ENCODE measurements at regions not wholly inside any gene's neighbourhood (a gene's known extent, or its start where the extent isn't known, plus 50 kb on each side); places are given as distances from the start of the nearest gene placed in this dataset.

DNA sequence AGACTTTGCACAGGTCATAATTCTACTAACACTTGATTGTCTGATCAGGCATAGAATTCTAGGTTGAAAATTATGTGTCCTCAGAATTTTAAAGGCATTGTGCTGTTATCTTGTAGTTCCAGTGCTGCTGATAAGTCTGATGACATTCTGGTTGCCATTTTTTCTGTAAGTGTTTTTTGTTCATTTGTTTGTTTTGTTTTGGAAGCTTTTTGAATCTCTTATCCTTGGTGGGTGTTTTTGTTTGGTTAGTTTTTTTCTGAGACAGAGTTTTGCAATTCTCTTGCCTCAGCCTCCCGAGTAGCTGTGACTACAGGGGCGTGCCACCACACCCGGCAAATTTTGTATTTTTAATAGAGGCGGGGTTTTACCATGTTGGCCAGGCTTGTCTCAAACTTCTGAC lies 178.9 kb downstream of the CCDC71L start:
- ChIA-PET POLR2A (no interaction called here), CTCF (ENCODE audit: low intra/inter-chr PET ratio, low total read pairs) (no interaction called here)
- intact Hi-C loops (cut with micrococcal nuclease; ENCODE audit: unreplicated experiment) (no loop called here), in situ Hi-C loops (cut with HindIII; ENCODE audit: extremely low pct_ligation_motif_present, low pct_unique_long_range_greater_than_20kb) (no loop called here)
- no peaks in the 10 kb centered on the region for H4K20me1 ChIP-seq (ENCODE audit: insufficient read depth, low read length)
- H3K27me3 ChIP-seq (ENCODE audit: control insufficient read depth in 1 of 2, insufficient read depth in 2 of 2, low read length in 2 of 2) = no peaks in the 10 kb centered on the region
- H3K9me3 ChIP-seq (ENCODE audit: low read length) = no peaks in the 10 kb centered on the region
- no peaks in the 10 kb centered on the region for H3K36me3 ChIP-seq (replicated peaks in 1 of 2; ENCODE audit: control insufficient read depth in 1 of 2, insufficient read depth in 2 of 2, low read length in 2 of 2)
- no peaks in the 10 kb centered on the region for H3K4me1 ChIP-seq (ENCODE audit: insufficient read depth, low read length)
- H3K9ac ChIP-seq (ENCODE audit: insufficient read depth, low read depth, low read length) = no peak overlapping the region
- BruUV-seq (replicated peaks) = no TSS peak
- WGBS (ENCODE audit: low lambda C conversion rate) = 8% methylated on average over 4 of the region's 4 CpGs
- no peak for DNase-seq (ENCODE audit: low spot score)
- no peaks in the 10 kb centered on the region for H3K79me2 ChIP-seq (ENCODE audit: insufficient read depth, low read length)
- H2AFZ ChIP-seq (ENCODE audit: low read length) = no peak overlapping the region
- FAIRE-seq = no peak
- H3K4me2 ChIP-seq (ENCODE audit: low read depth, low read length) = no peak overlapping the region
- ATAC-seq = no peak
- H3K4me3 ChIP-seq (replicated peaks in 1 of 3; ENCODE audit: insufficient read depth in 1 of 3, low read depth in 2 of 3, low read length in 3 of 3) = no peak overlapping the region
- no peak overlapping the region for H3K27ac ChIP-seq (ENCODE audit: extremely low read length, insufficient read depth, low read length)
- TF ChIP-seq, protein P1, sequence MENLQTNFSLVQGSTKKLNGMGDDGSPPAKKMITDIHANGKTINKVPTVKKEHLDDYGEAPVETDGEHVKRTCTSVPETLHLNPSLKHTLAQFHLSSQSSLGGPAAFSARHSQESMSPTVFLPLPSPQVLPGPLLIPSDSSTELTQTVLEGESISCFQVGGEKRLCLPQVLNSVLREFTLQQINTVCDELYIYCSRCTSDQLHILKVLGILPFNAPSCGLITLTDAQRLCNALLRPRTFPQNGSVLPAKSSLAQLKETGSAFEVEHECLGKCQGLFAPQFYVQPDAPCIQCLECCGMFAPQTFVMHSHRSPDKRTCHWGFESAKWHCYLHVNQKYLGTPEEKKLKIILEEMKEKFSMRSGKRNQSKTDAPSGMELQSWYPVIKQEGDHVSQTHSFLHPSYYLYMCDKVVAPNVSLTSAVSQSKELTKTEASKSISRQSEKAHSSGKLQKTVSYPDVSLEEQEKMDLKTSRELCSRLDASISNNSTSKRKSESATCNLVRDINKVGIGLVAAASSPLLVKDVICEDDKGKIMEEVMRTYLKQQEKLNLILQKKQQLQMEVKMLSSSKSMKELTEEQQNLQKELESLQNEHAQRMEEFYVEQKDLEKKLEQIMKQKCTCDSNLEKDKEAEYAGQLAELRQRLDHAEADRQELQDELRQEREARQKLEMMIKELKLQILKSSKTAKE (CRISPR knock-in tag; IDR thresholded peaks at IDR 0.05; ENCODE audit: borderline replicate concordance) = no peak
- TF ChIP-seq TEAD2 (CRISPR knock-in tag; IDR thresholded peaks at IDR 0.05) = no peak
- TF ChIP-seq ZNF784 (CRISPR knock-in tag; IDR thresholded peaks at IDR 0.05; ENCODE audit: borderline replicate concordance) = no peak
- TF ChIP-seq, protein P2, sequence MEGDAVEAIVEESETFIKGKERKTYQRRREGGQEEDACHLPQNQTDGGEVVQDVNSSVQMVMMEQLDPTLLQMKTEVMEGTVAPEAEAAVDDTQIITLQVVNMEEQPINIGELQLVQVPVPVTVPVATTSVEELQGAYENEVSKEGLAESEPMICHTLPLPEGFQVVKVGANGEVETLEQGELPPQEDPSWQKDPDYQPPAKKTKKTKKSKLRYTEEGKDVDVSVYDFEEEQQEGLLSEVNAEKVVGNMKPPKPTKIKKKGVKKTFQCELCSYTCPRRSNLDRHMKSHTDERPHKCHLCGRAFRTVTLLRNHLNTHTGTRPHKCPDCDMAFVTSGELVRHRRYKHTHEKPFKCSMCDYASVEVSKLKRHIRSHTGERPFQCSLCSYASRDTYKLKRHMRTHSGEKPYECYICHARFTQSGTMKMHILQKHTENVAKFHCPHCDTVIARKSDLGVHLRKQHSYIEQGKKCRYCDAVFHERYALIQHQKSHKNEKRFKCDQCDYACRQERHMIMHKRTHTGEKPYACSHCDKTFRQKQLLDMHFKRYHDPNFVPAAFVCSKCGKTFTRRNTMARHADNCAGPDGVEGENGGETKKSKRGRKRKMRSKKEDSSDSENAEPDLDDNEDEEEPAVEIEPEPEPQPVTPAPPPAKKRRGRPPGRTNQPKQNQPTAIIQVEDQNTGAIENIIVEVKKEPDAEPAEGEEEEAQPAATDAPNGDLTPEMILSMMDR (CRISPR knock-in tag; IDR thresholded peaks at IDR 0.05) = no peak
- TF ChIP-seq, protein P3, sequence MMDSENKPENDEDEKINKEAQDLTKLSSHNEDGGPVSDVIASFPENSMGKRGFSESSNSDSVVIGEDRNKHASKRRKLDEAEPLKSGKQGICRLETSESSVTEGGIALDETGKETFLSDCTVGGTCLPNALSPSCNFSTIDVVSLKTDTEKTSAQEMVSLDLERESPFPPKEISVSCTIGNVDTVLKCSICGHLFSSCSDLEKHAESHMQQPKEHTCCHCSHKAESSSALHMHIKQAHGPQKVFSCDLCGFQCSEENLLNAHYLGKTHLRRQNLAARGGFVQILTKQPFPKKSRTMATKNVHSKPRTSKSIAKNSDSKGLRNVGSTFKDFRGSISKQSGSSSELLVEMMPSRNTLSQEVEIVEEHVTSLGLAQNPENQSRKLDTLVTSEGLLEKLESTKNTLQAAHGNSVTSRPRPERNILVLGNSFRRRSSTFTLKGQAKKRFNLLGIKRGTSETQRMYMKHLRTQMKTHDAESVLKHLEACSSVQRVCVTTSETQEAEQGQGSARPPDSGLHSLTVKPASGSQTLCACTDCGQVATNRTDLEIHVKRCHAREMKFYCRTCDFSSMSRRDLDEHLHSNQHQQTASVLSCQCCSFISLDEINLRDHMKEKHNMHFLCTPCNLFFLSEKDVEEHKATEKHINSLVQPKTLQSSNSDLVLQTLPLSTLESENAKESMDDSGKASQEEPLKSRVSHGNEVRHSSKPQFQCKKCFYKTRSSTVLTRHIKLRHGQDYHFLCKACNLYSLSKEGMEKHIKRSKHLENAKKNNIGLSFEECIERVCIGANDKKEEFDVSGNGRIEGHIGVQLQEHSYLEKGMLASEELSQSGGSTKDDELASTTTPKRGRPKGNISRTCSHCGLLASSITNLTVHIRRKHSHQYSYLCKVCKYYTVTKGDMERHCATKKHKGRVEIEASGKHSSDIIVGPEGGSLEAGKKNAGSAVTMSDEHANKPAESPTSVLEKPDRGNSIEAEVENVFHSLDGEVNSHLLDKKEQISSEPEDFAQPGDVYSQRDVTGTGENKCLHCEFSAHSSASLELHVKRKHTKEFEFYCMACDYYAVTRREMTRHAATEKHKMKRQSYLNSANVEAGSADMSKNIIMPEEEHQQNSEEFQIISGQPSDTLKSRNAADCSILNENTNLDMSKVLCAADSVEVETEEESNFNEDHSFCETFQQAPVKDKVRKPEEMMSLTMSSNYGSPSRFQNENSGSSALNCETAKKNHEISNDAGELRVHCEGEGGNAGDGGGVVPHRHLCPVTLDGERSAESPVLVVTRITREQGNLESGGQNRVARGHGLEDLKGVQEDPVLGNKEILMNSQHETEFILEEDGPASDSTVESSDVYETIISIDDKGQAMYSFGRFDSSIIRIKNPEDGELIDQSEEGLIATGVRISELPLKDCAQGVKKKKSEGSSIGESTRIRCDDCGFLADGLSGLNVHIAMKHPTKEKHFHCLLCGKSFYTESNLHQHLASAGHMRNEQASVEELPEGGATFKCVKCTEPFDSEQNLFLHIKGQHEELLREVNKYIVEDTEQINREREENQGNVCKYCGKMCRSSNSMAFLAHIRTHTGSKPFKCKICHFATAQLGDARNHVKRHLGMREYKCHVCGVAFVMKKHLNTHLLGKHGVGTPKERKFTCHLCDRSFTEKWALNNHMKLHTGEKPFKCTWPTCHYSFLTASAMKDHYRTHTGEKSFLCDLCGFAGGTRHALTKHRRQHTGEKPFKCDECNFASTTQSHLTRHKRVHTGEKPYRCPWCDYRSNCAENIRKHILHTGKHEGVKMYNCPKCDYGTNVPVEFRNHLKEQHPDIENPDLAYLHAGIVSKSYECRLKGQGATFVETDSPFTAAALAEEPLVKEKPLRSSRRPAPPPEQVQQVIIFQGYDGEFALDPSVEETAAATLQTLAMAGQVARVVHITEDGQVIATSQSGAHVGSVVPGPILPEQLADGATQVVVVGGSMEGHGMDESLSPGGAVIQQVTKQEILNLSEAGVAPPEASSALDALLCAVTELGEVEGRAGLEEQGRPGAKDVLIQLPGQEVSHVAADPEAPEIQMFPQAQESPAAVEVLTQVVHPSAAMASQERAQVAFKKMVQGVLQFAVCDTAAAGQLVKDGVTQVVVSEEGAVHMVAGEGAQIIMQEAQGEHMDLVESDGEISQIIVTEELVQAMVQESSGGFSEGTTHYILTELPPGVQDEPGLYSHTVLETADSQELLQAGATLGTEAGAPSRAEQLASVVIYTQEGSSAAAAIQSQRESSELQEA (CRISPR knock-in tag; IDR thresholded peaks at IDR 0.05; ENCODE audit: not compliant biosample characterization) = no peak
- TF ChIP-seq ATF1 (CRISPR knock-in tag; IDR thresholded peaks at IDR 0.05) = no peak

All from HepG2 (cell line).